GM21576 (cell line): ENCODE measurements at regions not wholly inside any gene's neighbourhood (a gene's known extent, or its start where the extent isn't known, plus 50 kb on each side); places are given as distances from the start of the nearest gene placed in this dataset.

Source experiments
- ATAC-seq: cut with Tn5 transposase; IDR thresholded peaks from one replicate; pipeline ENCODE4 v1.9.1; 2021; ENCODE audit warnings: mild to moderate bottlenecking, moderate library complexity; ENCODE audit not compliant: unreplicated experiment

GRCh38 chr9:115169003-115169402, 51.0 kb upstream of the TNC start:
- ATAC-seq, result no peak

GRCh38 chr9:115170358-115171073, 52.6 kb upstream of the TNC start:
- ATAC-seq, result no peak

- no peak for ATAC-seq
Observed at GRCh38 chr9:115171921-115172388, 54.0 kb upstream of the TNC start.

GRCh38 chr9:115182264-115182663, 64.3 kb upstream of the TNC start:
- no peak for ATAC-seq

- ATAC-seq, result no peak
Observed at GRCh38 chr9:115183436-115183835, 65.5 kb upstream of the TNC start.

- no peak for ATAC-seq
Observed at GRCh38 chr9:115189686-115190085, 71.7 kb upstream of the TNC start.

GRCh38 chr9:115191667-115192066, 73.7 kb upstream of the TNC start:
- ATAC-seq, result peak; percentile 54

GRCh38 chr9:115192280-115192679, 74.3 kb upstream of the TNC start:
- ATAC-seq, result peak; percentile 60

GRCh38 chr9:115192835-115193525, 75.0 kb upstream of the TNC start:
- ATAC-seq, result no peak

GRCh38 chr9:115193777-115194176, 75.8 kb upstream of the TNC start:
- no peak for ATAC-seq

GRCh38 chr9:115194216-115194615, 76.3 kb upstream of the TNC start:
- no peak for ATAC-seq

GRCh38 chr9:115195912-115196311, 78.0 kb upstream of the TNC start:
- ATAC-seq, result no peak

GRCh38 chr9:115196919-115197318, 79.0 kb upstream of the TNC start:
- ATAC-seq, result no peak

- ATAC-seq, result no peak
Observed at GRCh38 chr9:115198001-115198400, 80.0 kb upstream of the TNC start.

- no peak for ATAC-seq
Observed at GRCh38 chr9:115200711-115201505, 83.0 kb upstream of the TNC start.

- no peak for ATAC-seq
Observed at GRCh38 chr9:115202181-115202580, 84.2 kb upstream of the TNC start.

- ATAC-seq, result no peak
Observed at GRCh38 chr9:115202960-115203751, 85.2 kb upstream of the TNC start.

- ATAC-seq, result peak; percentile 41
Observed at GRCh38 chr9:115204904-115205453, 87.0 kb upstream of the TNC start.

- peak; percentile 38 for ATAC-seq
Observed at GRCh38 chr9:115207003-115207836, 89.3 kb upstream of the TNC start.

GRCh38 chr9:115208501-115208900, 90.5 kb upstream of the TNC start:
- no peak for ATAC-seq
